HL-60 (cell line): ENCODE measurements at regions not wholly inside any gene's neighbourhood (a gene's known extent, or its start where the extent isn't known, plus 50 kb on each side); places are given as distances from the start of the nearest gene placed in this dataset.

Experiments
- GABPA ChIP-seq: IDR thresholded peaks from 2 replicates; pipeline ENCODE4 v1.6.1; 2012; ENCODE audit warnings: low read depth
- TF ChIP-seq, protein P1 (sequence below): IDR thresholded peaks from one replicate; pipeline ENCODE4 v1.5.1; 2011; ENCODE audit warnings: low read length, control low read depth, inconsistent platforms; ENCODE audit not compliant: insufficient read depth
- TF ChIP-seq, protein P2 (sequence below): IDR thresholded peaks from 2 replicates; pipeline ENCODE4 v1.6.1; 2012; ENCODE audit warnings: low read depth; ENCODE audit not compliant: insufficient replicate concordance

DNA sequence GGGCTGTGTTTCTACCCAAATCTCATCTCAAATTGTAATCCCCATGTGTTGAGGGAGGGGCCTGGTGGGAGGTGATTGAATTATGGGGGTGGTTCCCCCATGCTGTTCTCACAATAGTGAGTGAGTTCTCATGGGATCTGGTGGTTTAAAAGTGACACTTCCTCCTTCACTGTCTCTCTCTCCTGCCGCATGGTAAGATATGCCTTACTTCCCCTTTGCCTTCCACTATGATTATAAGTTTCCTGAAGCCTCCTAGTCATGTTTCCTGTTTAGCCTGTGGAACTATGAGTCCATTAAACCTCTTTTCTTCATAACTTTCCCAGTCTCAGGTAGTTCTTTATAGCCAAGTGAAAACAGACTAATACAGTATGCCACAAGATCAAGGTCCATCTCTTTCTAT is 70.0 kb upstream of the MSX1 start:
- TF ChIP-seq, protein P1, sequence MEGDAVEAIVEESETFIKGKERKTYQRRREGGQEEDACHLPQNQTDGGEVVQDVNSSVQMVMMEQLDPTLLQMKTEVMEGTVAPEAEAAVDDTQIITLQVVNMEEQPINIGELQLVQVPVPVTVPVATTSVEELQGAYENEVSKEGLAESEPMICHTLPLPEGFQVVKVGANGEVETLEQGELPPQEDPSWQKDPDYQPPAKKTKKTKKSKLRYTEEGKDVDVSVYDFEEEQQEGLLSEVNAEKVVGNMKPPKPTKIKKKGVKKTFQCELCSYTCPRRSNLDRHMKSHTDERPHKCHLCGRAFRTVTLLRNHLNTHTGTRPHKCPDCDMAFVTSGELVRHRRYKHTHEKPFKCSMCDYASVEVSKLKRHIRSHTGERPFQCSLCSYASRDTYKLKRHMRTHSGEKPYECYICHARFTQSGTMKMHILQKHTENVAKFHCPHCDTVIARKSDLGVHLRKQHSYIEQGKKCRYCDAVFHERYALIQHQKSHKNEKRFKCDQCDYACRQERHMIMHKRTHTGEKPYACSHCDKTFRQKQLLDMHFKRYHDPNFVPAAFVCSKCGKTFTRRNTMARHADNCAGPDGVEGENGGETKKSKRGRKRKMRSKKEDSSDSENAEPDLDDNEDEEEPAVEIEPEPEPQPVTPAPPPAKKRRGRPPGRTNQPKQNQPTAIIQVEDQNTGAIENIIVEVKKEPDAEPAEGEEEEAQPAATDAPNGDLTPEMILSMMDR: no peak
- no peak for TF ChIP-seq GABPA
- TF ChIP-seq, protein P2, sequence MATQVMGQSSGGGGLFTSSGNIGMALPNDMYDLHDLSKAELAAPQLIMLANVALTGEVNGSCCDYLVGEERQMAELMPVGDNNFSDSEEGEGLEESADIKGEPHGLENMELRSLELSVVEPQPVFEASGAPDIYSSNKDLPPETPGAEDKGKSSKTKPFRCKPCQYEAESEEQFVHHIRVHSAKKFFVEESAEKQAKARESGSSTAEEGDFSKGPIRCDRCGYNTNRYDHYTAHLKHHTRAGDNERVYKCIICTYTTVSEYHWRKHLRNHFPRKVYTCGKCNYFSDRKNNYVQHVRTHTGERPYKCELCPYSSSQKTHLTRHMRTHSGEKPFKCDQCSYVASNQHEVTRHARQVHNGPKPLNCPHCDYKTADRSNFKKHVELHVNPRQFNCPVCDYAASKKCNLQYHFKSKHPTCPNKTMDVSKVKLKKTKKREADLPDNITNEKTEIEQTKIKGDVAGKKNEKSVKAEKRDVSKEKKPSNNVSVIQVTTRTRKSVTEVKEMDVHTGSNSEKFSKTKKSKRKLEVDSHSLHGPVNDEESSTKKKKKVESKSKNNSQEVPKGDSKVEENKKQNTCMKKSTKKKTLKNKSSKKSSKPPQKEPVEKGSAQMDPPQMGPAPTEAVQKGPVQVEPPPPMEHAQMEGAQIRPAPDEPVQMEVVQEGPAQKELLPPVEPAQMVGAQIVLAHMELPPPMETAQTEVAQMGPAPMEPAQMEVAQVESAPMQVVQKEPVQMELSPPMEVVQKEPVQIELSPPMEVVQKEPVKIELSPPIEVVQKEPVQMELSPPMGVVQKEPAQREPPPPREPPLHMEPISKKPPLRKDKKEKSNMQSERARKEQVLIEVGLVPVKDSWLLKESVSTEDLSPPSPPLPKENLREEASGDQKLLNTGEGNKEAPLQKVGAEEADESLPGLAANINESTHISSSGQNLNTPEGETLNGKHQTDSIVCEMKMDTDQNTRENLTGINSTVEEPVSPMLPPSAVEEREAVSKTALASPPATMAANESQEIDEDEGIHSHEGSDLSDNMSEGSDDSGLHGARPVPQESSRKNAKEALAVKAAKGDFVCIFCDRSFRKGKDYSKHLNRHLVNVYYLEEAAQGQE: no peak
